PC-9 (cell line): ENCODE measurements at regions not wholly inside any gene's neighbourhood (a gene's known extent, or its start where the extent isn't known, plus 50 kb on each side); places are given as distances from the start of the nearest gene placed in this dataset.

Experiments used
- EZH2 ChIP-seq: fragments of 200-600 bp; sonication (generic); IDR thresholded peaks from 2 replicates; pipeline ENCODE4 v1.8.0; 2017; ENCODE audit warnings: antibody characterized with exemption, low read depth
- TF ChIP-seq, protein P1 (sequence below): fragments of 200-600 bp; sonication (generic); conservative IDR thresholded peaks from 2 replicates; pipeline ENCODE4 v1.6.1; 2017; ENCODE audit warnings: mixed run types, antibody characterized with exemption, mild to moderate bottlenecking, moderate library complexity

DNA sequence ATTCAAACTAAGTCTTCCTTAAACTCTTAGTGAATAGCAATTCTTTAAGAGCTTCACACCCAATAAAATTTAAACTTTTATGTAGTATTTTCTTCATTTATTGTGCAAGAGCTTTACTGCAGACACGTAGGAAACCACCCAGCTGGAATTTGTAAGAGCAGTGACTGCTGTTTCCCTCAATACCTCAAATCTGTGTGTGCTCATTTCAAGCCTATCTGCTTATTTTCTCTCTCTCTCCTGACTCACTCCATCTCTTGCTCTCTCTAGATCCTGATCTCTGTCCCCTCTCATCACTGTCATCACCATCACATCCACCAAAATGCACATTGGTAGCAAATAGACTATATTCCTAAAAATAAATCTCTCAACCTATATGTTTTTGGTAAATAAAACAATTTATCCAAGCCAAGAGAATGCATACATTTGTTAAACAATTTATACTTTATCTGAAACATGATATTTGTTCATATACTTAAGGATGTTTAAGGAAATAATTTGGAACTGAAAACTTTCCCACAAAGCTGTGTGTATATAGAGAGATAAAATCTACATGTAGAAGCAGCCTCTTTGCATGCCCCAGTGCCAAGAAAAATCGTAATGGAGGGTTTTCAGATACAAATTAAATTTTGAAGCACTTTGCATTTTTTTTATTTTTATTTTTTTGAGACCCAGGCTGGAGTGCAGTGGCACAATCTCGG, 273.0 kb downstream of the TFAP2A start:
- TF ChIP-seq, protein P1, sequence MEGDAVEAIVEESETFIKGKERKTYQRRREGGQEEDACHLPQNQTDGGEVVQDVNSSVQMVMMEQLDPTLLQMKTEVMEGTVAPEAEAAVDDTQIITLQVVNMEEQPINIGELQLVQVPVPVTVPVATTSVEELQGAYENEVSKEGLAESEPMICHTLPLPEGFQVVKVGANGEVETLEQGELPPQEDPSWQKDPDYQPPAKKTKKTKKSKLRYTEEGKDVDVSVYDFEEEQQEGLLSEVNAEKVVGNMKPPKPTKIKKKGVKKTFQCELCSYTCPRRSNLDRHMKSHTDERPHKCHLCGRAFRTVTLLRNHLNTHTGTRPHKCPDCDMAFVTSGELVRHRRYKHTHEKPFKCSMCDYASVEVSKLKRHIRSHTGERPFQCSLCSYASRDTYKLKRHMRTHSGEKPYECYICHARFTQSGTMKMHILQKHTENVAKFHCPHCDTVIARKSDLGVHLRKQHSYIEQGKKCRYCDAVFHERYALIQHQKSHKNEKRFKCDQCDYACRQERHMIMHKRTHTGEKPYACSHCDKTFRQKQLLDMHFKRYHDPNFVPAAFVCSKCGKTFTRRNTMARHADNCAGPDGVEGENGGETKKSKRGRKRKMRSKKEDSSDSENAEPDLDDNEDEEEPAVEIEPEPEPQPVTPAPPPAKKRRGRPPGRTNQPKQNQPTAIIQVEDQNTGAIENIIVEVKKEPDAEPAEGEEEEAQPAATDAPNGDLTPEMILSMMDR, result no peak
- no peak for TF ChIP-seq EZH2
